GM12874 (cell line): ENCODE measurements at regions not wholly inside any gene's neighbourhood (a gene's known extent, or its start where the extent isn't known, plus 50 kb on each side); places are given as distances from the start of the nearest gene placed in this dataset.

Experiments used
- CTCF ChIP-seq: IDR thresholded peaks from 2 replicates; pipeline ENCODE4 v1.5.1; 2011; ENCODE audit warnings: low read depth, mild to moderate bottlenecking, control low read depth, low read length, moderate library complexity; ENCODE audit not compliant: insufficient read depth

GRCh38 chr6:122114717-122115116 lies 284.7 kb upstream of the HSF2 start:
- no peak for TF ChIP-seq CTCF

- TF ChIP-seq CTCF: no peak
These were observed 283.2 kb upstream of the HSF2 start for GRCh38 chr6:122116119-122116834.

GRCh38 chr6:122116835-122117627 lies 282.4 kb upstream of the HSF2 start:
- TF ChIP-seq CTCF: no peak

GRCh38 chr6:122118945-122119506 lies 280.4 kb upstream of the HSF2 start:
- no peak for TF ChIP-seq CTCF

GRCh38 chr6:122122202-122122601 lies 277.2 kb upstream of the HSF2 start:
- no peak for TF ChIP-seq CTCF

GRCh38 chr6:122122686-122123085 lies 276.8 kb upstream of the HSF2 start:
- TF ChIP-seq CTCF: no peak

GRCh38 chr6:122124908-122125307 lies 274.5 kb upstream of the HSF2 start:
- no peak for TF ChIP-seq CTCF
